Parathyroid adenoma (tissue), 2 donors: ENCODE measurements at regions not wholly inside any gene's neighbourhood (a gene's known extent, or its start where the extent isn't known, plus 50 kb on each side); places are given as distances from the start of the nearest gene placed in this dataset.

Experiments used
- H2AFZ ChIP-seq: fragments of 300-600 bp; sonication (generic); one replicate; pipeline ENCODE4 v1.7.0; 2017; ENCODE audit warnings: antibody characterized with exemption, mild to moderate bottlenecking
- H3K27ac ChIP-seq: fragments of 300-600 bp; sonication (generic); one replicate; pipeline ENCODE4 v1.7.0; 2017
- H3K27me3 ChIP-seq: fragments of 300-600 bp; sonication (generic); one replicate; pipeline ENCODE4 v1.7.0; 2017; ENCODE audit warnings: low read length; ENCODE audit not compliant: control insufficient read depth, insufficient read depth
- H3K36me3 ChIP-seq: fragments of 300-600 bp; sonication (generic); one replicate; pipeline ENCODE4 v1.7.0; 2017; ENCODE audit warnings: low read length; ENCODE audit not compliant: control insufficient read depth, insufficient read depth
- H3K4me1 ChIP-seq: fragments of 300-600 bp; sonication (generic); one replicate; pipeline ENCODE4 v1.7.0; 2017; ENCODE audit warnings: control low read depth
- H3K4me2 ChIP-seq: fragments of 300-600 bp; sonication (generic); one replicate; pipeline ENCODE4 v1.7.0; 2017; ENCODE audit warnings: low read length
- H3K4me3 ChIP-seq: fragments of 300-600 bp; sonication (generic); one replicate; pipeline ENCODE4 v1.7.0; 2017; ENCODE audit warnings: low read depth, low read length
- H3K79me2 ChIP-seq: fragments of 300-600 bp; sonication (generic); one replicate; pipeline ENCODE4 v1.7.0; 2017; ENCODE audit warnings: control low read depth
- H3K9ac ChIP-seq: fragments of 300-600 bp; sonication (generic); one replicate; pipeline ENCODE4 v1.7.0; 2017; ENCODE audit warnings: mild to moderate bottlenecking
- H3K9me3 ChIP-seq: fragments of 300-600 bp; sonication (generic); one replicate; pipeline ENCODE4 v1.7.0; 2017; ENCODE audit warnings: low read length; ENCODE audit not compliant: control insufficient read depth
- CTCF ChIP-seq: fragments of 300-600 bp; sonication (generic); IDR thresholded peaks from one replicate; pipeline ENCODE4 v1.7.0; 2017; ENCODE audit warnings: antibody characterized with exemption, mild to moderate bottlenecking
- donor health status: primary hyperparathyroidism.

- Histone ChIP-seq H3K4me1 (no peaks in the 10 kb centered on the region), H3K27ac (no peak overlapping the region), H3K9me3 (no peaks in the 10 kb centered on the region), H2AFZ (no peak overlapping the region), H3K79me2 (no peaks in the 10 kb centered on the region), H3K9ac (no peak overlapping the region), H3K36me3 (no peaks in the 10 kb centered on the region), H3K4me2 (no peak overlapping the region), H3K4me3 (no peak overlapping the region), H3K27me3 (no peaks in the 10 kb centered on the region)
- no peak for TF ChIP-seq CTCF
Observed at GRCh38 chr5:118705959-118706667, 282.2 kb downstream of the DTWD2 start.

- no peak overlapping the region for H3K4me3 ChIP-seq
- no peak overlapping the region for H2AFZ ChIP-seq
- H3K27me3 ChIP-seq = no peaks in the 10 kb centered on the region
- H3K36me3 ChIP-seq = no peaks in the 10 kb centered on the region
- TF ChIP-seq CTCF = no peak
- no peaks in the 10 kb centered on the region for H3K79me2 ChIP-seq
- H3K27ac ChIP-seq = no peak overlapping the region
- H3K9me3 ChIP-seq = no peaks in the 10 kb centered on the region
- no peaks in the 10 kb centered on the region for H3K4me1 ChIP-seq
- H3K9ac ChIP-seq = no peak overlapping the region
- H3K4me2 ChIP-seq = no peak overlapping the region
Observed at GRCh38 chr5:118703241-118703640, 285.1 kb downstream of the DTWD2 start.

GRCh38 chr5:118701791-118702190 is 286.6 kb downstream of the DTWD2 start:
- Histone ChIP-seq H3K36me3 (no peaks in the 10 kb centered on the region), H3K9me3 (no peaks in the 10 kb centered on the region), H3K27ac (no peak overlapping the region), H2AFZ (no peak overlapping the region), H3K4me1 (no peaks in the 10 kb centered on the region), H3K9ac (no peak overlapping the region), H3K4me3 (no peak overlapping the region), H3K27me3 (no peaks in the 10 kb centered on the region), H3K4me2 (no peak overlapping the region), H3K79me2 (no peaks in the 10 kb centered on the region)
- TF ChIP-seq CTCF = no peak

GRCh38 chr5:118700510-118700909 is 287.8 kb downstream of the DTWD2 start:
- no peaks in the 10 kb centered on the region for H3K79me2 ChIP-seq
- H3K4me3 ChIP-seq = no peak overlapping the region
- no peak overlapping the region for H3K9ac ChIP-seq
- no peak overlapping the region for H3K4me2 ChIP-seq
- no peaks in the 10 kb centered on the region for H3K36me3 ChIP-seq
- no peaks in the 10 kb centered on the region for H3K4me1 ChIP-seq
- H3K27me3 ChIP-seq = no peaks in the 10 kb centered on the region
- no peak overlapping the region for H2AFZ ChIP-seq
- no peaks in the 10 kb centered on the region for H3K9me3 ChIP-seq
- no peak for TF ChIP-seq CTCF
- no peak overlapping the region for H3K27ac ChIP-seq

- H3K27me3 ChIP-seq = no peaks in the 10 kb centered on the region
- no peak overlapping the region for H3K9ac ChIP-seq
- H3K4me2 ChIP-seq = no peak overlapping the region
- H3K27ac ChIP-seq = no peak overlapping the region
- no peaks in the 10 kb centered on the region for H3K4me1 ChIP-seq
- no peaks in the 10 kb centered on the region for H3K9me3 ChIP-seq
- H3K4me3 ChIP-seq = no peak overlapping the region
- peak overlapping the region; percentile 19 for H2AFZ ChIP-seq
- H3K36me3 ChIP-seq = no peaks in the 10 kb centered on the region
- TF ChIP-seq CTCF = peak; percentile 36
- H3K79me2 ChIP-seq = no peaks in the 10 kb centered on the region
Observed at GRCh38 chr5:118698774-118699173, 289.6 kb downstream of the DTWD2 start.
